NCI-H187 (cell line): ENCODE measurements at regions not wholly inside any gene's neighbourhood (a gene's known extent, or its start where the extent isn't known, plus 50 kb on each side); places are given as distances from the start of the nearest gene placed in this dataset.

ENCODE experiments used
- DNase-seq, 2 experiments: peaks; one replicate each; lab custom pipeline; 2025; lab: John Stamatoyannopoulos, UW

DNA sequence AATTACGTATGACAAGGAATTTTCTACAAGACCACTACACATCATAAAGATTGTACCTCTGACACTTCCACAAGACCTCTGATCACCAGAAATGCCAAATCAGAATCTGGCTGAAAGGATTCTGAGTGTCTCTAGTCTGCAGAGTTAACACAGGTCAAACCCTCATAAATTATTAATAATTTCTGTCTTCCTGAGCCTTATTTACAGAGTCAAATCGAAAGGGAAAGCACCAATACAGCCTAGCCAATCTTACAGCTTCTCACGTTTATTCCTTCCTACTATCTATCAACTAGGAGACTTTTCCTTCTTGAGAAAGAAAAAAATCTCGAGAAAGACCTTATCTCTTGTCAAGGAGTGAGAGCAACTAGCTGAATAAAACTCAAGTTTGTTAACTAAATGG, 2151.6 kb downstream of the MRPL39 start:
- DNase-seq = no peak

DNA sequence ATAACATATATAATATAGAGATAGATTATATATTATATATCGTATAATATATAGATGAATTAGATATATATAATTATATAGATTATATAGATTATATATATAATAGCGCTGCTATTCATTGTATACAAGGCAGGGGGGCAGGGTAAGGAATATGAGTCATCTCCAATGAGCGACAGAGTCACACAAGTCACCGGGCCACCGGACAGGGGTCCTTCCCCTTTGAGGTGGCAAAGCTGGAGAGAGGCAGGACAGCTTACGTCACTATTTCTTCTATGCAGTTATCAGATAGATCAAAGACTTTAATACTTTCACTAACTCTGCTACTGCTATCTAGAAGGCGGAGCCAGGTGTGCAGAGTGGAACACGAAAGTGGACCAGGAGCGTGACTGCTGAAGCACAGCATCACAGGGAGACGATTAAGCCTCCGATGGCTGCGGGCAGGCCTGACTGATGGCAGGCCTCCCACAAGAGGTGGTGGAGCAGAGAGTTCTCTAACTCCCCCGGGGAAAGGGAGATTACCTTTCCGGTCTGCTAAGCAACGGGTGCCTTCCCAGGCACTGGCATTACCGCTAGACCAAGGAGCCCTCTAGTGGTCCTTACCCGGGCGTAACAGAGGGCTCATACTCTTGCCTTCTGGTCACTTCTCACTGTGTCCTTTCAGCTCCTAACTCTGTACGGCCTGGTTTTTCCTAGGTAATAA, 2154.7 kb downstream of the MRPL39 start:
- no peak for DNase-seq

DNA sequence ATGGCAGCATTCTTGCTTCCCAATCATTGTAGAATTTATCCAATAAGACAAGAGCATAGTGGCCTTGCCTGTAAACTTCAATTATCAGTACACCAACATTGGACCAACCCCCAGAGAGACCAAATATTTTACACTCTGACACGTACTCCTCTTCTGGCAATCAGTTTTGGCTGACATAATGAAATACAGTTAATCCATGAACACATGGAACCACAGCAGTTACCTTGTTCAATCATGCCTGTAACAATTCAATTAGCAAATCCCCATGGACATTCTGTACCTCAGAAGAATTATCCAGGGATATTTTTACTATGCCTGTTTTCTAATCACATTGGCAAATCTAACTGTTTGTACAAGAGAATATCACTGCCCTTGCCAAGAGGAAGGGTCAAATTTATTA, 2162.0 kb downstream of the MRPL39 start:
- no peak for DNase-seq

DNA sequence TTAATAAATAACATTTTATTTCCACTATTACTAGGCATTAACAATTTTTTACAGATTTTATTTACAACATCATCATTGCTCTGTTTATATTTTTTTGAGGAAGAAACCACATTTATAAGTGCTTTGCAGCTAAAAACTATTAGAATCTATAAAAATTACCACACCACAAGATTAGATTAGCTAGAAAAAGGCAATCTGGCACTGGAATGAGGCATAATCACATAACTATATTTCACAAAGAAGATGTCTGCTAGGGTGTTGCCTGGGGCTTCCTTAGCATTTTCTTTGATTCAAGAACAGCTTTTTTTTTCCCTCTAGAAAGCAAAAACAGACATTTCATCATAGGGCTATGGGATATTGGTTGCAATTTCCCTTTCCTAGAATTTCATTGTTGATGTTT, 2169.2 kb downstream of the MRPL39 start:
- DNase-seq = no peak

DNA sequence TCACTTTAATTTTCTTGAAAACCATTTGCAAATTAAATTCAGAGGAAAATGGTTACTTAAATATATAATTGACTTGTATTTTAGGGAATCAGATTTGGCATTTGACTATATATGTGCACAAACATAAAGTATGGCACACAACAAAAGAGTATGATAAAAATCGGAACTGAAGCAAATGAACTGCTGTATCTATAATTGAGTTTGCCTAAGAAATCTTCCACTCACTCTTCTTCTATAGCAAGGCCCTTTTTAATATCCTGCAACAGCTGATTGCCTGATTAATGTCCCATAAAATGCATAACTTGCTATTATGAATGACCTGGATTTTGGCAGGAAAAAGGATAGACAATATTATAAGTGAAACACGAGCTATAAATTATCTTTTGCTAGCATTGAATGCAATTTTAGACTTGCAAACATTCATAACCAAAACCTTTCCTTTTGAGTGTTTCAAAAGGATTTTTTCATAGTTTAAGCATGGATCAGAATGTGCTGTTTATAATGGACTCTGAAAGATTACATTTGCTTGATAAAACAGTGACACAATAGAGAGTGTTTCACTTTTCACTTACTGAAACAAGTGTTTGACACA, 2204.3 kb downstream of the MRPL39 start:
- DNase-seq = no peak

DNA sequence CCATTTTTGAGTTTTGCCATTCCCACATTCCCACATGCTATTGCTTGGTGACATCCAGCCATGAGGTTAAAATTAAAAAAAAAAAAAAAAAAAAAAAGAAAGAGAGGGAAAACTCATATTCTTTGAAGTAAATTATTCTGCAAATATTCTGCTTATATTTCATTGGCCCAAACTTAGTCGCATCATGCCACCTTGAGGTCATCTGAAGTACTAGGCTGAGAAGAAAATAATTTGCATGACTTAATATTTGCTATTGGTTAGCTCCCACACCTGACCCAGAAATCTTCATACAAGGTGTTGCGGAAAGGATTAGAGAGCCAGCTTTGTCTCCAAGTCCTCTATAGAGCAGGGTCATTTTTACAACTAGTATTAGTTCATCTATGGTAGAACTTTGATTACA, 2206.0 kb downstream of the MRPL39 start:
- no peak for DNase-seq

DNA sequence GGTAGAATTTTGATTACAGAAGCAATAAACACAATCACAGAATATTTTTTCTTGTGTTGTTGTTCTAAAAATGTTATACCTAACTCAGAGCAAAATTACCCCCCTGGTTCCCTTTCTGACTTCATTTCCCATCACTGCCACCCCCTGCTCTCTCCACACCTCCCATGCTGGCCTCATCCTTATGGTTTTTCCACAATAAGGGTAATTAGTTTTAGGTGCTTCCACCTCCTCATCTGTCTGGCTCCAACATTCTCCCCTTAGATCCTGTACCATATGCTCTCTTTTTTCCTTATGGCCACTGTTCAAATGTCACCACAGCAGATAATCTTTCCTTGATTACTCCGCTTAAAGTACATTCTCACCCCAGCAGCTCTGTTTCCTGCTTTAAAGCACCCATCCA, 2208.6 kb downstream of the MRPL39 start:
- no peak for DNase-seq

DNA sequence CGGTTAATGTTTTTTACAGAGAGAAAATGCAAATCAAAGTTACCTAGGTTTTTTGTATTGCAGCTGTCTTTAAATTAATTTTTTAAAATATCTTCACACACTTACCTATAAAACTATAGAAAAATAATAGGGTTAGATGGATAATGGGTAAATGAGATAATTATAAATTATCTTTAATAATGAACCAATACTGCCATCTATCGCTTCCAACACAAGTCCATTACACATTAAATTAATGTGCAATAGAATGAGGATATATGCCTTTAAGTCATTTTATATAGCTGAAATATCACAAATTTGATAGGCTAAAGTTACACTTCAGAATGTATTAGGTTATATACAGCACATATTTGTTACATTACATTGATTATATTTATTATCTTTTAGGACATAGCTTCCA, 2212.8 kb downstream of the MRPL39 start:
- DNase-seq = no peak

DNA sequence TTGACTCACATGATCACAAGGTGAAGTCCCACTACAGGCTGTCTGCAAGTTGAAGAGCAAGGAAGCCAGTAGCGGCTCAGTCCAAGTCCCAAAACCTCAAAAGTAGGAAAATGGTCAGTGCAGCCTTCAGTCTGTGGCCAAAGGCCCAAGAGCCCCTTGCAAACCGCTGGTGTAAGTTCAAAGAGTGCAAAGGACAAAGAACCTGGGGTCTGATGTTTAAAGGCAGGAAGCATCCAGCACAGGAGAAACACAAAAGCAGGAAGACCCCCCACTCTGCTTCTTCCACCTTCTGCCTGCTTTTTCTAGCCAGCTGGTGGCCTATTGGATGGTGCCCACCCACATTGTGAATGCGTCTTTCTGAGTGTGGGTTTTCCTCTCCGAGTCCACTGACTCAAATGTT, 2222.6 kb downstream of the MRPL39 start:
- DNase-seq = no peak

DNA sequence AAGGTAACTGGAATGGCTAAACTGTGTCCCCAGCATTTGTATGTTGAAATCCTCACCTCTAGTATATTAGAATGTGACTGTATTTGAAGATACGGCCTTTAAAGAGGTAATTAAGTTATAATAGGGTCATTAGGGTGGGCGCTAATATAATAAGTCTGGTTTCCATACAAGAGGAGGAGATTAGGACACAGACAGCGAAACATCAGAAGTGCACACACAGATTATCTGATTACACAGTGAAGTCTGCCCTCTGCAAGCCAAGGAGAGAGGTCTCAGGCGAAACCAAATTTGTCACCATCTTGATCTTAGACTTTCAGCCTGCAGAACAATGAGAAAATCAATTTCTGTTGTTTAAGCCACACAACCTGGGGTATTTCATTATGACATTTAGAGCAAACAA, 2233.1 kb downstream of the MRPL39 start:
- no peak for DNase-seq

DNA sequence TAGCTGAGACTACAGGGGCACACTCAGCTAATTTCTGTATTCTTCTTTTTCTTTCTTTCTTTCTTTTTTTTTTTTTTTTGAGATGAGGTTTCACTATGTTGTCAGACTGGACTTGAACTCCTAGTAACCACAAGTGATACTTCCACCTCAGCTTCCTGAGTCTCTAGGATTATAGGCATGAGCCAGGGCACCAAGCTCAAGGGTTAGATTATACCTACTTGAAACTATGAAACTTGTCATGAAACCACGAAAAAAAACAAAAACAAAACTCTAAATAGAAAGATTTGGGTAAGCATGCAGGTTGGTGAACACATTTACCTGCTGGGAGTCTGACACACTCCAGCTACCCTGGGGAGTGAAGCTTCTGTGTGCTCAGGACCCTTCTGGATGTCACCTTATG, 2250.4 kb downstream of the MRPL39 start:
- no peak for DNase-seq

DNA sequence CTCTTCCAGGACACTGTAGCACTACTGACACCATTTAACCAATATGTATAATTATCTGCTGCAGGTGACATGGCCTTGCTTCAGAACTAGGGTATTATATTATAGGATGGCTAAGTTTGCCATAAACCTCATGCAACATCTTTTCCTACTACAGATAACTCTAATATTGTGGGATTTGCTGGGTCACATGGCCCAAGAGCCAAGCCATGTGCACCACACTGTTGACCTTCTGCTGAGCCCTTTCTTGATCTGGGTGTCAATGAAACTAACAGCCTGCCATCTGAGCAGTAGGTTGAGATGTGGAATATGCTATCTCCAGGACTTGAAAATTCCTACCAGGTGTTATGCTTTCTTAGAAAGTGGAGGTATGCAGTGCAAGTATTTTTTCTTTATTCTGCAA, 2291.1 kb downstream of the MRPL39 start:
- no peak for DNase-seq

DNA sequence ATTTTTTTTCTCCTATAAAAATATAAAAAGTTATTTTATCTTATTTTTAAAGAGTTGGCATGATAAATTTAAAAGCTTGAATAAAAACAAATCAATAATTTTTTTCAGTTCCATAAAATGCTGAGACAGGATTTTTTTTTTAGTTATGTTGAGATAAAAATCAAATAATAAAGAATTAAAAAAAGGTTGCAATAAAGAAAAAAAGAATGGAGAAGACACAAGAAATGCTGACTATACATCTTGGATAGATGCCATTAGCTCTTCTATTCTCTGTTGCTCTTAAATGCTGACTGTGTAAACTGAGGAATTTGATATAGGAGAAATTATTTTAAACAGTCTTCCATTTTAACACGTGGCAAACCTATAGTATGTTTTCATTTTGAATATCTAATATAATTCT, 2298.5 kb downstream of the MRPL39 start:
- no peak for DNase-seq

DNA sequence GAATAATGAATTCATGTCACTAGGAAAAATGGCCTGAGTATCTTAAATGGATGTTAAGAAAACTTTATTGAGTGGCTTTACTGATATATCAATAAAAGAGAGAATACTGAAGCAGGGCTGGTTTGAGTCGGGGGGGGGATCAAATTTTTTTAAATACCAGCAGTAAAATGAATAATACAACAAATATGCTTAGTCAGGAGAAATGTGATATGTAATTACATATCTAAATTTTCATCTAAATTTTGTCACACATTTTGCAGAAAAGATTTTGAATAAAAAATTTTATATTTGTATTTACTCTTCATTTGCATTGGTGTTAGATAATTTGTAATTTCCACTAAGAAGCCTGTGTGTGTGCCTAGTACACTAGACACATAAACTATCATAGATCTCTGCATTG, 2300.2 kb downstream of the MRPL39 start:
- DNase-seq = no peak

DNA sequence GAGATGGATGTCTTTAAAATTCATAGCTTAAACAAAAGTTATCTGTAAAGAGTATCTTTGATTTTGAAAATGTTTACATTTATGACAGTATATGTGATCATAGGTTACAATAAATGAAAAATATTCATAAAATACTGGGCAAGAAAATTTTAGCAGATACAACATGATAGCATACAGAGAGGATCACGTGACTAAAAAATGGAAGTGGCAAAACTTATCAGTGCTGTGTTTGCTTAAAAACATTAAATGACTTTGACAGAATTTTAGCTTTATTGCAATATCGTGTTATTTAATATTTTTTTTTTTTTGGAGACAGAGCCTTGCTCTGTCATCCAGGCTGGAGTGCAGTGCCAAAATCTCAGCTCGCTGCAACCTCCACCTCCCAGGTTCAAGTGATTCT, 2294.1 kb downstream of the NCAM2 start:
- DNase-seq = no peak

DNA sequence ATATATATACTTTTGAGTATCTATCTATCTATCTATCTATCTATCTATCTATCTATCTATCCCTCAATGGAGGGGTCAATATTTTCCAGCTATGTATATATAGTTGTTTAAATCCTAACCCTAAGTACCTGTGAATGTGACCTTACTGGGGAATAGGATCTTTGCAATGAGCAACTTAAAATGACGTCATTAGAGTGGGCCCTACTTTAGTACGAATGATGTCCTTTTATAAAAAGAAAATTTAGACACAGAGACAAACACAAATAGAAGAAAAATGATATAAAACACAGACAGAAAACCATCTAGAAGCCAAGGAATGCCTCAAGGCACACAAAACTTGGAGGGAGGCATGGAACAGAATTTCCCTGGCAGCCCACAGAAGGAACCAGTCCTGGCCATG, 2283.7 kb downstream of the NCAM2 start:
- no peak for DNase-seq

DNA sequence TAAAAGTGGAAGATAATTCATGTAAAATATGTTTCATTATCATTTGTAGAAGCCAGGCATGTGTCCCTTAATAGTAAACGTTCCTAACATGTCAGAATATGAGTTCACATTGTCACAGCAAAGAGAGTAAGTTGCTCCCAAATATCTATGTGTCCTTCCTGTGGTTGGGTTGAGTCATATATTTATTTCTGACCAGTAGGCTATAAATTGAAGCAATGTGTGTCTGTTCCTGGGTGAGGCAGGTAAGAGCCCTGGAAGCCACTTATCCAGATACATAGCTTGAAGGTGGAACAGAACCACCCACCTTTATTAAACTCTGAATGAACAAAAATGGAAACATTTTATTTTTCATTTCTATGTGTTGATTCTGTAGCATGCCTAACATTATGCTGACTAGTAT, 2251.6 kb downstream of the NCAM2 start:
- no peak for DNase-seq

DNA sequence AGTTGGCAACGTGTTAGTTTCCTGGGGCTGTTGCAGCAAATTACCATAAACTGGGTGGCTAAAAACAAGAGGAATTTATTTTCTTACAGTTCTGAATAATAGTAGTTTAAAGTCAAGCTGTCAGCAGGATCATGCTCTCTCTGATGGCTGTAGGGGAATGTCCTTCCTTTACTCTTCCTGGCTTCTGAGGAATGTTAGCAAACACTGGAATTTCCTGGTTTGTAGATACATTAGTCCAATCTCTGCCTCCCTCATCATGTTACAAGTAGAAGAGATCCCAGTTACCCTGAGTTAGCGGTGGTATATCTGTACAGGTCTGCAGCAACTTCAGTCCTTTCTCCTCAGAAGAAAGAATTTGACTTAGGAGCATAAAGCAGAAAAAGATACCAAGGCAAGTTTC, 2249.1 kb downstream of the NCAM2 start:
- DNase-seq = no peak

DNA sequence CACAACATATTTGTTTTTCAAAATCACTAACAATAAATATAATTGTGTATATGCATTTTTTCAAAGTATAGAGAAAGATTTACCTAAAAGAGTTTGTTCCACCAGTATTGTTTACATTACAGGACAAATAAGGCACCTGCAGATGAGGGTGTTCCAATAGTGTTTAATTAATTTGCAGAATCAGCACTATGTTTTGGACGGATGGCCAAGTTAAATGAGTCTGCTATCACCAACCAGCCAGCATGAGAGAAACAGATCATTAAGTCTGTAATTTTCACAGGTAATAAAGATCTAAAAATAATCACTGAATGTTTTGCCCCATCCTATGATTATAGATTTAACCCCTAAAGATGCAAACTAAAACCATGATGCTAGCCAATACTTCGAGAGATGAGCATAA, 2247.0 kb downstream of the NCAM2 start:
- DNase-seq = no peak

DNA sequence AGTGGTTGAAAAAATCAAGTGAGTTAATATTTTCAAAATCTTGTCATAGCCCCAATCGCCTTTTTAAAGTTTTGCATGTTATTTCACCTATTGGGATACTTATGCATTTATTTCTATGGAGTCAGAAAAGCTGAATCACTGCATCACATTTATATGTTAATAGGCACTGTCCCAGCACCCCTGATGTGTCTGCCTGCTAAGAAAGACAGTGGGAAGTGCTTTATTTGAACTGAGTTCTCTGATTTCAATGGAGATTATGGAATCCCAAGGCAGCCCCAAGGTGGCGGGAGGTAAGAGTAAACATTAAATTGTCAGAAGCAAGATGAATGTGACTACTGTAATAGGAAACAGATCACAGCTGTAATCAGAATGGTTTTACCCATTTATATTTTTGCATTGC, 2225.7 kb downstream of the NCAM2 start:
- no peak for DNase-seq

DNA sequence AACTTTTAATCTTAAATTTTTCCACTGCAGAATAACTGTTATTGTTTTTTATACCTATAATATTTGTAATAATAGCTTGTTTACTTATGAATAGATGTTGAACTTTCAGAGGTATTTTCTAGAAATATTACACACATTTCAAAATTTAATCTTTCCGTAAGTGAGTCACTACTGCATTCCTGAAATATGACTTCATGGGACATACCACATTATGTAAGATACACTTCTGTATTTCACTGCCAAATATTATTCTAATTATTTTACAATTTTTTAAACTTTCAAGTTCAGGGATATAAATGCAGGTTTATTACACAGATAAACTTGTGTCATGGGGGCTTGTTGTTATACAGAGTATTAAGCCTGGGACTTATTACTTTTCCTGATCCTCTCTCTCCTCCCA, 2220.5 kb downstream of the NCAM2 start:
- no peak for DNase-seq

DNA sequence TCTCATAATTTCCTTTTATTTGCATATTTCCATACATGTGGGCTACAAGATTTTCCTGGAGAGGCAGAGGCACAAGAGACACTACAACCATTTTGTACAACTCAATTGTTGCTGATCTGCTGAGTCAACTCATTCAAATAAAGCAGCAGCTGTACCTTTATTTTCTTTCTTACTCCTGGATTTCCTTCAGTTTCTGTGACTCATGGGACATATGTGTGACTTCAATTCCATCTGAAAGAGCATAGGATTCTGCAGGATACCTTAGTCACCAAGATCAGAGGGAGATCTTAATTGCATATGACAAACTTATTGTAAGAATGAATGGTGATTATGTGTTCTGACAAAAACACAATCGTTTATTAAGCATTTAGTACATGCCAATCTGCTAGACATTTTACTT, 2219.4 kb downstream of the NCAM2 start:
- no peak for DNase-seq

DNA sequence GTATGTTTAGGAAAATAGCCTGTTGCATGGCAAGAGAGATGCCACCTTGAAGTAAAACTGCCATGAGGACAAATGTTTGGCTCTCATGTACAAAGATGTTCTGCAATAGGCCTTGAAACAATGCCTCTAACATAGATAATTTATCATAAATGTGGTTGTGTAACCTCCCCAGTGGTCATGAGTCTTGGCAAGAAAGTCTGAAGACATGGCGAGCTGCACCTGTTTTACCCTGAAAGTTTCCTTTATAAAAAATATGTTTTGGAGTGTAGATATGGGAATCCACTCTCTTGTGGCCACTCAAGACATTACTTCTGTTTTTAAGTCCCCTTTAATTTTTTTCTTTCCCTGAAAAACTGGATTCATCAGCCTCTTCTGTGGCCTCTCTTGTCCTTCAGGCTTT, 2217.1 kb downstream of the NCAM2 start:
- no peak for DNase-seq
